HEK293T (cell line): ENCODE measurements at regions not wholly inside any gene's neighbourhood (a gene's known extent, or its start where the extent isn't known, plus 50 kb on each side); places are given as distances from the start of the nearest gene placed in this dataset.

Source experiments
- ARNT ChIP-seq: fragments of 450-650 bp; IDR thresholded peaks from 2 replicates; pipeline ENCODE4 v1.6.1; 2017; ENCODE audit warnings: mild to moderate bottlenecking
- BHLHE40 ChIP-seq: fragments of 450-650 bp; IDR thresholded peaks from 2 replicates; pipeline ENCODE4 v1.6.1; 2016; ENCODE audit warnings: mild to moderate bottlenecking, moderate library complexity, borderline replicate concordance
- ELF4 ChIP-seq: fragments of 450-650 bp; IDR thresholded peaks from 2 replicates; pipeline ENCODE4 v1.6.1; 2017; ENCODE audit warnings: antibody characterized with exemption
- FOXA1 ChIP-seq: fragments of 450-650 bp; IDR thresholded peaks from 2 replicates; pipeline ENCODE4 v1.6.1; 2016; ENCODE audit warnings: mild to moderate bottlenecking
- FOXK2 ChIP-seq: fragments of 450-650 bp; IDR thresholded peaks from 2 replicates; pipeline ENCODE4 v1.6.1; 2016; ENCODE audit warnings: mild to moderate bottlenecking
- FOXM1 ChIP-seq: fragments of 450-650 bp; IDR thresholded peaks from 2 replicates; pipeline ENCODE4 v1.6.1; 2017; ENCODE audit warnings: mild to moderate bottlenecking, borderline replicate concordance
- HDGF ChIP-seq: fragments of 450-650 bp; IDR thresholded peaks from 2 replicates; pipeline ENCODE4 v1.6.1; 2017; ENCODE audit warnings: antibody characterized with exemption, borderline replicate concordance
- L3MBTL2 ChIP-seq: fragments of 450-650 bp; conservative IDR thresholded peaks from 2 replicates; pipeline ENCODE4 v1.6.1; 2016; ENCODE audit warnings: mild to moderate bottlenecking
- SP1 ChIP-seq: fragments of 450-650 bp; IDR thresholded peaks from 2 replicates; pipeline ENCODE4 v1.6.1; 2017
- SUZ12 ChIP-seq: fragments of 450-650 bp; IDR thresholded peaks from 2 replicates; pipeline ENCODE4 v1.6.1; 2016; ENCODE audit warnings: mild to moderate bottlenecking
- TARDBP ChIP-seq: fragments of 450-650 bp; IDR thresholded peaks from 2 replicates; pipeline ENCODE4 v1.6.1; 2016
- TF ChIP-seq, protein P1 (sequence below): fragments of 450-650 bp; IDR thresholded peaks from 2 replicates; pipeline ENCODE4 v1.6.1; 2016

DNA sequence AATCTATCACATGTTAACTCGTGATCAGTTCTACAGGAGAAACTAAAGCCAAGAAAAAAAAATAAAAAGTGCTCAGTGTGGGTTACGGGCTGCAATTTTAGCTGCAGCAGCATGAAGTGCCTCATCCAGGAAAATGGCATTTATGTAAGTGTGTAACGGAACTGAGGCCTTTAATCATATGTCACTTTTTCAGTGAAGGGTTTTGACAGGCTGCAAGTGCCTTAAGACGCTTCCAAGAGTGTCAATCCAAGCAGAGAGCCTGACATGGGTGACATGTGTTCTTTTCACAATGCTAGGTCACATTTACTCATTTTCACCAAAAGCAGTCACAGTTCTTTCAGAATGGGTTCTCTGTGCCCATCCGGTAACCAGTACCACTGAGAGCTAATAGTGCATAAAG is 604.6 kb downstream of the RAB28 start:
- no peak for TF ChIP-seq FOXK2
- no peak for TF ChIP-seq FOXM1
- no peak for TF ChIP-seq HDGF
- no peak for TF ChIP-seq ELF4
- TF ChIP-seq, protein P1, sequence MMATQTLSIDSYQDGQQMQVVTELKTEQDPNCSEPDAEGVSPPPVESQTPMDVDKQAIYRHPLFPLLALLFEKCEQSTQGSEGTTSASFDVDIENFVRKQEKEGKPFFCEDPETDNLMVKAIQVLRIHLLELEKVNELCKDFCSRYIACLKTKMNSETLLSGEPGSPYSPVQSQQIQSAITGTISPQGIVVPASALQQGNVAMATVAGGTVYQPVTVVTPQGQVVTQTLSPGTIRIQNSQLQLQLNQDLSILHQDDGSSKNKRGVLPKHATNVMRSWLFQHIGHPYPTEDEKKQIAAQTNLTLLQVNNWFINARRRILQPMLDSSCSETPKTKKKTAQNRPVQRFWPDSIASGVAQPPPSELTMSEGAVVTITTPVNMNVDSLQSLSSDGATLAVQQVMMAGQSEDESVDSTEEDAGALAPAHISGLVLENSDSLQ = no peak
- no peak for TF ChIP-seq TARDBP
- TF ChIP-seq SP1 = no peak
- TF ChIP-seq BHLHE40 = no peak
- TF ChIP-seq L3MBTL2 = no peak
- TF ChIP-seq FOXA1 = no peak
- TF ChIP-seq ARNT = no peak
- TF ChIP-seq SUZ12 = no peak
